Karpas-422 (cell line): ENCODE measurements at regions not wholly inside any gene's neighbourhood (a gene's known extent, or its start where the extent isn't known, plus 50 kb on each side); places are given as distances from the start of the nearest gene placed in this dataset.

Experiments
- DNase-seq: peaks from one replicate; pipeline ENCODE4 v3.0.0-alpha.2; 2015
- H2AFZ ChIP-seq: fragments of 200-600 bp; sonication (generic); 2 replicates; pipeline ENCODE4 v1.6.1; 2014; ENCODE audit warnings: antibody characterized with exemption, low read length, mixed read lengths
- H3K27ac ChIP-seq: fragments of 200-600 bp; sonication (generic); 2 replicates; pipeline ENCODE4 v1.5.1; 2014; ENCODE audit warnings: mild to moderate bottlenecking, low read length, moderate library complexity
- H3K27me3 ChIP-seq: fragments of 200-600 bp; sonication (generic); 2 replicates; pipeline ENCODE4 v1.6.1; 2014; ENCODE audit warnings: low read length, mixed read lengths
- H3K36me3 ChIP-seq: fragments of 200-600 bp; sonication (generic); 2 replicates; pipeline ENCODE4 v1.6.1; 2014; ENCODE audit warnings: low read length, mixed read lengths; ENCODE audit not compliant: insufficient read depth
- H3K4me1 ChIP-seq: fragments of 200-600 bp; sonication (generic); 2 replicates; pipeline ENCODE4 v1.6.1; 2014; ENCODE audit warnings: mild to moderate bottlenecking, low read length, mixed read lengths
- H3K4me2 ChIP-seq: fragments of 200-600 bp; sonication (generic); 2 replicates; pipeline ENCODE4 v1.6.1; 2014; ENCODE audit warnings: low read length, low read depth, mild to moderate bottlenecking; ENCODE audit not compliant: poor library complexity, severe bottlenecking
- H3K4me3 ChIP-seq: fragments of 200-600 bp; sonication (generic); 2 replicates; pipeline ENCODE4 v1.5.1; 2014; ENCODE audit warnings: mild to moderate bottlenecking, antibody characterized with exemption, low read length, mixed read lengths
- H3K79me2 ChIP-seq: fragments of 200-600 bp; sonication (generic); 2 replicates; pipeline ENCODE4 v1.6.1; 2014; ENCODE audit warnings: mild to moderate bottlenecking, low read length, mixed read lengths
- H3K9ac ChIP-seq: fragments of 200-600 bp; sonication (generic); 2 replicates; pipeline ENCODE4 v1.6.0; 2014; ENCODE audit warnings: low read length
- H3K9me2 ChIP-seq: fragments of 200-600 bp; sonication (generic), shearing (Covaris generic); replicated peaks from 2 replicates; pipeline ENCODE4 v1.6.0; 2014; ENCODE audit warnings: mild to moderate bottlenecking, low read length, moderate library complexity; ENCODE audit not compliant: insufficient read depth
- H3K9me3 ChIP-seq: fragments of 300-700, 200-600 bp; sonication (generic); 2 replicates; pipeline ENCODE4 v1.6.1; 2014; ENCODE audit warnings: low read length, mixed read lengths
- H4K20me1 ChIP-seq: fragments of 200-600 bp; sonication (generic); 2 replicates; pipeline ENCODE4 v1.6.1; 2014; ENCODE audit warnings: mild to moderate bottlenecking, antibody characterized with exemption, low read length, low read depth; ENCODE audit not compliant: insufficient read depth

GRCh38 chr15:85879334-85880163 lies 84.8 kb upstream of the KLHL25 start:
- Histone ChIP-seq H2AFZ (no peak overlapping the region), H3K36me3 (no peaks in the 10 kb centered on the region), H3K79me2 (no peaks in the 10 kb centered on the region), H3K27ac (no peak overlapping the region), H3K4me1 (no peaks in the 10 kb centered on the region), H3K27me3 (no peaks in the 10 kb centered on the region), H3K4me3 (no peak overlapping the region), H3K9me3 (no peaks in the 10 kb centered on the region), H3K9ac (no peak overlapping the region), H4K20me1 (no peaks in the 10 kb centered on the region), H3K9me2 (no peaks in the 10 kb centered on the region), H3K4me2 (no peak overlapping the region)
- no peak for DNase-seq

GRCh38 chr15:85880501-85881190 lies 85.9 kb upstream of the KLHL25 start:
- no peak for DNase-seq
- H3K4me1 ChIP-seq = no peaks in the 10 kb centered on the region
- H3K9me2 ChIP-seq = no peaks in the 10 kb centered on the region
- no peaks in the 10 kb centered on the region for H3K9me3 ChIP-seq
- H3K27ac ChIP-seq = no peak overlapping the region
- H3K36me3 ChIP-seq = no peaks in the 10 kb centered on the region
- H3K9ac ChIP-seq = no peak overlapping the region
- H2AFZ ChIP-seq = no peak overlapping the region
- no peaks in the 10 kb centered on the region for H3K27me3 ChIP-seq
- H3K79me2 ChIP-seq = no peaks in the 10 kb centered on the region
- no peak overlapping the region for H3K4me2 ChIP-seq
- no peaks in the 10 kb centered on the region for H4K20me1 ChIP-seq
- H3K4me3 ChIP-seq = no peak overlapping the region

DNA sequence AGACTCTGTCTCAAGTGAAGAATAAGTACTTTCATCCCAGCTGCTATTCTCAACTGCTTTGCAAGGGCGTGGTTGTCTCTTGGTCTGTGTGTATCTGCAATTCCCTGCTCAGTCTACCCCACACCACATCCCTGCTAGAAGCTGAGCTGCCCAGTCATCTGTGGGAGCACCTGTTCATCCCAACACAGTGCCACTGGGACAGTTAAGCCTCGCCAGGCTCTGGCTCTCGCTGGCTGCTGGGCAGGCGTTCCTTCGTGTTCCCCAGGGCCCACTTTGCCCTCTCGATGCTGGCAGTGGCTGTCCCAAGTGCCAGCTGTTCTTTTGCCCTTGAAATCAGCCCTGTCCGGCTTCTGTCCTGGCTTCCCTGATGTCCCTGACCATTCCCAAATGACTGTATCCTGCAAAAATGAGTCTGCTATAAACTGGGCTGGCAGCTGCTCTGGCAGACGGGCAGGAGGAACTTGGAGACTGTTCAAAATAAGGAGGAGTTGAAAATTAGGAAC lies 91.6 kb upstream of the KLHL25 start:
- no peaks in the 10 kb centered on the region for H3K9me2 ChIP-seq
- no peak overlapping the region for H2AFZ ChIP-seq
- H3K9ac ChIP-seq = no peak overlapping the region
- no peaks in the 10 kb centered on the region for H3K79me2 ChIP-seq
- H3K4me3 ChIP-seq = no peak overlapping the region
- no peaks in the 10 kb centered on the region for H3K27me3 ChIP-seq
- no peaks in the 10 kb centered on the region for H3K9me3 ChIP-seq
- H4K20me1 ChIP-seq = no peaks in the 10 kb centered on the region
- DNase-seq = no peak
- H3K27ac ChIP-seq = no peak overlapping the region
- no peaks in the 10 kb centered on the region for H3K4me1 ChIP-seq
- H3K36me3 ChIP-seq = no peaks in the 10 kb centered on the region
- no peak overlapping the region for H3K4me2 ChIP-seq

DNA sequence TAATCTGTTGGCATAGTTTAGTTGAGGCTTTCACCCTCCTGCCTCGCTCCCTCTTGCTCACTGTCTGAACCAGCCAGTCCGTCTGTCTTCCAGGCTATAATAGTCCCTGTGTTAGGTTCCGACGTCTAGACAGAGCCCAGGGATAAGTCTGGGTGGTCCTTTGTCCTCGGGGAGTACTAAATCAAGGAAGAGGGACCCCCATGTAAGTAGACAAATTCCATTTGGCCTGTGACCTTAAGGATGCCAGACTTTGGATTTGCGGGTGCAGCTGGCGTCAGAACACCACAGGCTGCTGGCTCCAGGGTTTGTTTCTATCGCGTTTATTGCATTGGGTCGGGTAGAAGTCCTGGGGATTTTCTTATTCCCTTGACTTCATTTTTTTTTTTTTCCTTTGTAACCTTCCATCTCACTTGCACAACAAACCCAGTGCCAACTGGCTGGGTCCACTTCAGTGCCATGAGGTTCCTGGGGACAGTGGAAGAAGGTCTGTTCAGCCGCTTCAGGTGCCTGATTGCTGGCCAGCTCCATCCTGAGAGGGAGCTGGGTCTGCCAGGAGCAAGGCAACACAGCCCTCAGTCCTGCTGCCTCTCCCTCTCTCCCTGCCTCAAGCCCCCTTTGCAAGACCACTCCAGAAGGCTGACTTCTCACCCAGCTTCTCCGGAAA lies 95.4 kb upstream of the KLHL25 start:
- no peak overlapping the region for H3K9ac ChIP-seq
- DNase-seq = no peak

GRCh38 chr15:85890620-85890980 lies 95.9 kb upstream of the KLHL25 start:
- DNase-seq = no peak
- no peak overlapping the region for H3K9ac ChIP-seq
- H2AFZ ChIP-seq = no peak overlapping the region
- no peaks in the 10 kb centered on the region for H3K79me2 ChIP-seq
- H3K9me3 ChIP-seq = no peaks in the 10 kb centered on the region
- no peaks in the 10 kb centered on the region for H3K9me2 ChIP-seq
- no peaks in the 10 kb centered on the region for H4K20me1 ChIP-seq
- H3K4me3 ChIP-seq = no peak overlapping the region
- no peak overlapping the region for H3K4me2 ChIP-seq
- H3K36me3 ChIP-seq = no peaks in the 10 kb centered on the region
- no peak overlapping the region for H3K27ac ChIP-seq
- no peaks in the 10 kb centered on the region for H3K4me1 ChIP-seq
- H3K27me3 ChIP-seq = no peaks in the 10 kb centered on the region

More for the DNA sequence above, 95.4 kb upstream of the KLHL25 start:
- Histone ChIP-seq H3K4me3 (no peak overlapping the region), H3K4me2 (no peak overlapping the region), H3K9me3 (no peaks in the 10 kb centered on the region), H3K27ac (no peak overlapping the region), H3K9me2 (no peaks in the 10 kb centered on the region), H3K79me2 (no peaks in the 10 kb centered on the region), H3K36me3 (no peaks in the 10 kb centered on the region), H2AFZ (no peak overlapping the region), H3K27me3 (no peaks in the 10 kb centered on the region), H3K4me1 (no peaks in the 10 kb centered on the region), H4K20me1 (no peaks in the 10 kb centered on the region)

DNA sequence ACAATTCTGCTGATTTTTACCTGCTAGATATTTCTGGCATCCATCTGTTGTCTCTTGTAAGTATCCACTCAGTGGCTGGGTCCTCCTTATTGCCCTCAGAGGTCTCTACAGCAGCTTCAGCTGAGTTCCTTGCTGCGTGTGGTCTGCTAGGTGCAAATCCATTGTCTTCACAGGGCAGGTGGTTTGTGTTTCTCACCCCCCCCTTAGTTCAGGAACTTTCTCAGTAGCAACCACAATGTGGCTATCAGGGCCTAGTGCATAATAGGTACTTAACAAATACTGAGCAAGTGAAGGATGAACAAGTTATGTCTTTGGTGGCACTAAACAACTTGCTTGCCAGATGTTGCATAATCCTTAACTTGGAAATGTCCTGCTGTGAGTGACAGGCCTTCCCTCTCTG lies 96.7 kb upstream of the KLHL25 start:
- Histone ChIP-seq H2AFZ (no peak overlapping the region), H3K27ac (no peak overlapping the region), H3K9me2 (no peaks in the 10 kb centered on the region), H3K36me3 (no peaks in the 10 kb centered on the region), H3K4me3 (no peak overlapping the region), H3K4me2 (no peak overlapping the region), H3K27me3 (no peaks in the 10 kb centered on the region), H4K20me1 (no peaks in the 10 kb centered on the region), H3K9me3 (no peaks in the 10 kb centered on the region), H3K9ac (no peak overlapping the region), H3K4me1 (no peaks in the 10 kb centered on the region), H3K79me2 (no peaks in the 10 kb centered on the region)
- DNase-seq = no peak

GRCh38 chr15:85892232-85892631 lies 97.5 kb upstream of the KLHL25 start:
- H3K9me2 ChIP-seq = no peaks in the 10 kb centered on the region
- no peak for DNase-seq
- no peak overlapping the region for H3K4me2 ChIP-seq
- no peaks in the 10 kb centered on the region for H3K4me1 ChIP-seq
- H3K79me2 ChIP-seq = no peaks in the 10 kb centered on the region
- no peak overlapping the region for H3K9ac ChIP-seq
- no peak overlapping the region for H2AFZ ChIP-seq
- H3K4me3 ChIP-seq = no peak overlapping the region
- H3K36me3 ChIP-seq = no peaks in the 10 kb centered on the region
- no peaks in the 10 kb centered on the region for H4K20me1 ChIP-seq
- no peaks in the 10 kb centered on the region for H3K27me3 ChIP-seq
- no peaks in the 10 kb centered on the region for H3K9me3 ChIP-seq
- H3K27ac ChIP-seq = no peak overlapping the region

DNA sequence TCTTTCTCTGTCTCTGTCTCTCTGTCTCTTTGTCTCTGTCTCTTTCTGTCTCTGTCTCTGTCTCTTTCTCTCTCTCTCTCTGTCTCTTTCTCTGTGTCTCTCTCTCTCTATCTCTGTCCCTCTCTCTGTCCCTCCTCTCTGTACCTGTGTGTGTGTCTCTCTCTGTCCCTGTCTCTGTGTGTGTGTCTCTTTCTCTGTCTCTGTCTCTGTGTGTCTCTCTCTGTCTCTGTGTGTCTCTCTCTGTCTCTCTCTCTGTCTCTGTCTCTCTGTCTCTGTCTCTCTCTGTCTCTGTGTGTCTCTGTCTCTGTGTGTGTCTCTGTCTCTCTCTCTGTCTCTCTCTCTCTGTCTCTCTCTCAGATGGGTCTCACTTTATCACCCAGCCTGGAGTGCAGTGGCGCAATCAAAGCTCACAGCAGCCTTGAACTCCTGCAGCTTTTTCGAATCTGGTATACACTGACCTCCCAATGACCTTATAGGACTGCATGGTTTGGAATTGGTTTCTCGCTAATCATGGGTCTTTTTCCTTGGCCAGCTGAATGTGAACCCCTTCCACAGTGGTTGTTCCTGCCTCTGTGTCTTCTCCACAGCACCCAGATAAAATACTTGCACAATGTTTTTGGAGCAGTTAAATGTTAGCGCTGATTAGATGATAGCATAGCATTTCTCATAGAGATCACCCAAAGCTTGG lies 102.6 kb upstream of the KLHL25 start:
- H3K36me3 ChIP-seq = no peaks in the 10 kb centered on the region
- no peaks in the 10 kb centered on the region for H3K9me2 ChIP-seq
- H3K4me1 ChIP-seq = no peaks in the 10 kb centered on the region
- H3K4me2 ChIP-seq = no peak overlapping the region
- no peaks in the 10 kb centered on the region for H4K20me1 ChIP-seq
- H2AFZ ChIP-seq = no peak overlapping the region
- no peak overlapping the region for H3K4me3 ChIP-seq
- DNase-seq = no peak
- H3K9ac ChIP-seq = no peak overlapping the region
- H3K79me2 ChIP-seq = no peaks in the 10 kb centered on the region
- H3K27ac ChIP-seq = no peak overlapping the region
- H3K27me3 ChIP-seq = no peaks in the 10 kb centered on the region
- no peaks in the 10 kb centered on the region for H3K9me3 ChIP-seq
